Gastroesophageal sphincter (tissue), 4 donors: ENCODE measurements at regions not wholly inside any gene's neighbourhood (a gene's known extent, or its start where the extent isn't known, plus 50 kb on each side); places are given as distances from the start of the nearest gene placed in this dataset.

Experiments used
- ATAC-seq: fragments of 150-250 bp; one replicate; pipeline ENCODE4 v1.9.1; 2016; ENCODE audit warnings: mild to moderate bottlenecking, moderate library complexity
- H3K27ac ChIP-seq, 4 donors: fragments of 200-600 bp; sonication (generic) in 3 of 4; 1 replicate in 3 of 4; 2 replicates in 1 of 4; pipeline ENCODE4 v1.5.1; 2016 to 2019
- H3K27me3 ChIP-seq: fragments of 200-600 bp; sonication (generic); one replicate; pipeline ENCODE4 v1.5.1; 2019
- H3K36me3 ChIP-seq, 2 donors: fragments of 200-600 bp; sonication (generic); one replicate each; pipeline ENCODE4 v1.5.1; 2019; ENCODE audit warnings: control low read depth in 1 of 2
- H3K4me1 ChIP-seq, 3 donors: fragments of 200-600 bp; sonication (generic); 1 replicate in 2 of 3; 2 replicates in 1 of 3; pipeline ENCODE4 v1.5.1; 2016 to 2019; ENCODE audit warnings: control low read depth in 2 of 3
- H3K4me3 ChIP-seq, 2 donors: fragments of 200-600 bp; sonication (generic); one replicate each; pipeline ENCODE4 v1.5.1; 2019; ENCODE audit warnings: mild to moderate bottlenecking in 1 of 2, moderate library complexity in 1 of 2
- H3K9me3 ChIP-seq, 3 donors: fragments of 200-600 bp; sonication (generic); one replicate each; pipeline ENCODE4 v1.5.1; 2017 to 2019; ENCODE audit warnings: control low read depth in 2 of 3
- EP300 ChIP-seq: sonication (generic); formaldehyde crosslinking; IDR thresholded peaks from one replicate; pipeline ENCODE4 v1.6.1; 2017; ENCODE audit warnings: antibody characterized with exemption, mild to moderate bottlenecking
- POLR2A ChIP-seq, 2 donors: fragments of 450-650 bp; IDR thresholded peaks; one replicate each; pipeline ENCODE4 v1.6.1; 2017; ENCODE audit warnings: antibody characterized with exemption in 2 of 2, mild to moderate bottlenecking in 2 of 2, moderate library complexity in 1 of 2
- POLR2AphosphoS5 ChIP-seq: sonication (generic); formaldehyde crosslinking; IDR thresholded peaks from one replicate; pipeline ENCODE4 v1.6.1; 2017; ENCODE audit warnings: antibody characterized with exemption
- WGBS, 2 donors: methylation state at CpG; one replicate each; pipeline ENCODE4 v1.1.5; 2018; ENCODE audit warnings: low coverage in 1 of 2; 5-methylcytosine and 5-hydroxymethylcytosine counted together
- TF ChIP-seq, protein P1 (sequence below), 4 experiments: fragments of 200-600 bp in 2 of 4; fragments of 450-650 bp in 2 of 4; sonication (generic) in 1 of 4; IDR thresholded peaks; one replicate each; pipeline ENCODE4 v1.5.1; 2017 to 2019; ENCODE audit warnings: antibody characterized with exemption in 4 of 4, mild to moderate bottlenecking in 2 of 4, moderate library complexity in 2 of 4

DNA sequence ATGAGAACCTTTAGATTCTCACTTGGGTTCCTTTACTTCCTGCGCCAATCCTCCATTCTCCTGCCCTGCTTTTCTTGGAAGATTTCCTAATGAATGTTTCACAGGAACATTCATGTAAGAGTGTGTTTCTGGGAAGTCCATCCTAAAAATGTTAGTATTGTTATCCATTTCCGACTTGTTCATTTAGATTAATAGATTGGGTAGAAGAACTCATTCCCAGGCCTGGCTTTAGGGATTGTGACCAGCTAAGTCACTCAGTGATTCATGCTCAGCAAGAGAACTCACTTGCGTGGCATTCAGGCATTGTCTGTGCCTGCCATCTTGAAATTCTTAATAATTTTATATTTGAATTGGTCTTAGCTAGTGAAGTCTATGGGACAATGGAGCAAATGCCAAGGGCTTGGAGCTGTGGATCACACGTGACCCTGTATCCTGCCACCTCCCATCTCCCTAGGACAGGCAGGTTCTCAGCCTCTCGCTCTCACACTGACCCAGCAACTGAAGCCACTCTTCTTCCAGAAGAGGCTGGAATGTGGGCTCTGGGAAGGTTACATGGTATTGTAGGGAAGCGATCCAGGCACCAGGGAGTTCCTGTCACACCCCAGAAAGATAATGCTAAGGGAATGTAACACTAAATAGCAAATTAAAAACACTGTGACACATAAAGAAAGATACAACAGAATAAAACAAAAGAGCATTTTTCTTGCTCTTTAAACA lies 562.1 kb downstream of the TMA16 start:
- Histone ChIP-seq H3K4me3 (no peak overlapping the region), H3K9me3 (no peaks in the 10 kb centered on the region), H3K4me1 (no peaks in the 10 kb centered on the region), H3K27me3 (no peaks in the 10 kb centered on the region), H3K36me3 (no peaks in the 10 kb centered on the region), H3K27ac (no peak overlapping the region)
- no peak for ATAC-seq
- TF ChIP-seq POLR2AphosphoS5 = no peak
- TF ChIP-seq, protein P1, sequence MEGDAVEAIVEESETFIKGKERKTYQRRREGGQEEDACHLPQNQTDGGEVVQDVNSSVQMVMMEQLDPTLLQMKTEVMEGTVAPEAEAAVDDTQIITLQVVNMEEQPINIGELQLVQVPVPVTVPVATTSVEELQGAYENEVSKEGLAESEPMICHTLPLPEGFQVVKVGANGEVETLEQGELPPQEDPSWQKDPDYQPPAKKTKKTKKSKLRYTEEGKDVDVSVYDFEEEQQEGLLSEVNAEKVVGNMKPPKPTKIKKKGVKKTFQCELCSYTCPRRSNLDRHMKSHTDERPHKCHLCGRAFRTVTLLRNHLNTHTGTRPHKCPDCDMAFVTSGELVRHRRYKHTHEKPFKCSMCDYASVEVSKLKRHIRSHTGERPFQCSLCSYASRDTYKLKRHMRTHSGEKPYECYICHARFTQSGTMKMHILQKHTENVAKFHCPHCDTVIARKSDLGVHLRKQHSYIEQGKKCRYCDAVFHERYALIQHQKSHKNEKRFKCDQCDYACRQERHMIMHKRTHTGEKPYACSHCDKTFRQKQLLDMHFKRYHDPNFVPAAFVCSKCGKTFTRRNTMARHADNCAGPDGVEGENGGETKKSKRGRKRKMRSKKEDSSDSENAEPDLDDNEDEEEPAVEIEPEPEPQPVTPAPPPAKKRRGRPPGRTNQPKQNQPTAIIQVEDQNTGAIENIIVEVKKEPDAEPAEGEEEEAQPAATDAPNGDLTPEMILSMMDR (IDR thresholded peaks at IDR 0.05) = no peak
- no peak for TF ChIP-seq POLR2A (IDR thresholded peaks at IDR 0.05)
- no peak for TF ChIP-seq EP300
- 86 to 94% methylated on average over 5 of the region's 6 CpGs for WGBS, 2 donors

DNA sequence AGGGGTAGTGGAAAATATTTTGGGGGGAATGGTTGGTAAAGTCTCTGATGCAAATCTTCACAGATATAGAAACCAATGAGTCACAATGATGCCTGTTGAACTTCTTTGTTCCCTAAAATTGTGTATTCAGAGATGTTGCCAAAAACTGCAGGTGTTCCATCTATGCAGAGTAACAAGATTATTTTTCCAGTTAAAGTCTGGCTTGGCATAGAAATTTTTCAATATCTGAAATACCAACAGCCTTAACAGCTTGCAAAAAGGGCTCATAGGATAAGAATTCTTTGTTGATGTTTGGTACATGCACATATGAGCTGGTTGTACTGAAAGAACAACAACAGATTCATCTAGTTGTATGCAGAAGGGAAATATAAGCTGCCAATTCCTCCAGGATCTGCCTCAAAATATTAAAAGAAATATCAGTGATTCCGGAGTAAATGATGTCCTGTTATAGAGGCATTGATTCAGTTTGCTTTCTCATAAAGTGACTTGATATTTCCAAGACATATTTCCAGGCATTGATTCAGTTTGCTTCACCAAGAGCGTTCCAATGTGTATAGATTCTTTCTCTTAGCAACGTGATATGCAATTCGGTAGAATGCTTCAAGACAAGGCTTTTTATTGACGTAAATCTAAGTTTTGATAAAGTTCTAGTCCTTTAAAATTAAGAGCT lies 564.4 kb downstream of the TMA16 start:
- no peak for ATAC-seq
- Histone ChIP-seq H3K4me1 (no peaks in the 10 kb centered on the region), H3K36me3 (no peaks in the 10 kb centered on the region), H3K27me3 (no peaks in the 10 kb centered on the region), H3K4me3 (no peak overlapping the region), H3K27ac (no peak overlapping the region), H3K9me3 (no peaks in the 10 kb centered on the region)
- 81 to 83% methylated on average over 5 of the region's 5 CpGs for WGBS, 2 donors
- no peak for TF ChIP-seq POLR2A (IDR thresholded peaks at IDR 0.05)
- no peak for TF ChIP-seq EP300
- TF ChIP-seq, protein P1 (IDR thresholded peaks at IDR 0.05) = no peak
- no peak for TF ChIP-seq POLR2AphosphoS5

DNA sequence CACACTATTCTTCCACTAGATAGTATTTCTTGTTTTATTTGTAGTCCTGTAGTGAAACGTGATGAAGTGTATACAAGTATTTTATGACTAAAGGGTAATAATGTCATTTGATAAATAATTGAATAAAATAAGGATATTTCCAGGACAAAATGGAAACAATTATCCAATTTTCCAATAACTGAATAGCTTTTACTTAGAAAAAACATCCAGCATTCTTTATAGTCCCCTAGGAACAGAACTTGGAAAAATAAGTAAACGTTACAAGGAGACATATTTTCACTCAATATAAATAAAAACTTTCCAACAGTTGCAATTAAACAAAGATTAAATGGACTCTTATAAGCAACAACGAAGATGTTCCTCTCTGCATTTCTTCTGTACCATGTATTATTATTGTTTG lies 566.0 kb downstream of the TMA16 start:
- Histone ChIP-seq H3K27ac (no peak overlapping the region), H3K9me3 (no peaks in the 10 kb centered on the region), H3K27me3 (no peaks in the 10 kb centered on the region), H3K36me3 (no peaks in the 10 kb centered on the region), H3K4me1 (no peaks in the 10 kb centered on the region), H3K4me3 (no peak overlapping the region)
- 58 to 64% methylated on average over 3 of the region's 3 CpGs for WGBS, 2 donors
- ATAC-seq = no peak
- TF ChIP-seq EP300 = no peak
- TF ChIP-seq POLR2AphosphoS5 = no peak
- TF ChIP-seq POLR2A (IDR thresholded peaks at IDR 0.05) = no peak
- TF ChIP-seq, protein P1 (IDR thresholded peaks at IDR 0.05) = no peak

DNA sequence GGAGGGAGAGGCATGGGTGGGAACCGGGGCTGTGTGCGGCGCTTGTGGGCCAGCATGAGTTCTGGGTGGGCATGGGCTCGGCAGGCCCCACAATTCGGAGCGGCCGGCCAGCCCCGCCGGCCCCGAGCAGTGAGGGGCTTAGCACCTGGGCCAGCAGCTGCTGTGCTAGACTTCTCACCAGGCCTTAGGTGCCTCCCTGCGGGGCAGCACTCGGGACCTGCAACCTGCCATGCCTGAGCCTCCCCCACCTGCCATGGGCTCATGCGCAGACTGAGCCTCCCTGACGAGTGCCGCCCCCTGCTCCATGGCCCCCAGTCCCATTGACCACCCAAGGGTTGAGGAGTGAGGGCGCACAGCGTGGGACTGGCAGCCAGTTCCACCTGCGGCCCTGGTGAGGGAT lies 573.9 kb downstream of the TMA16 start:
- TF ChIP-seq, protein P1 (IDR thresholded peaks at IDR 0.05) = no peak
- TF ChIP-seq EP300 (no peak), POLR2AphosphoS5 (no peak), POLR2A (IDR thresholded peaks at IDR 0.05) (no peak)
- Histone ChIP-seq H3K36me3 (no peaks in the 10 kb centered on the region), H3K27ac (no peak overlapping the region), H3K9me3 (peaks cover 0 to 17% (median 0%) of the 10 kb centered on the region in 3 donors), H3K4me3 (no peak overlapping the region), H3K27me3 (no peaks in the 10 kb centered on the region), H3K4me1 (no peaks in the 10 kb centered on the region)
- no CpG with 5 or more reads among the region's 18 CpGs for WGBS, 2 donors
- no peak for ATAC-seq

DNA sequence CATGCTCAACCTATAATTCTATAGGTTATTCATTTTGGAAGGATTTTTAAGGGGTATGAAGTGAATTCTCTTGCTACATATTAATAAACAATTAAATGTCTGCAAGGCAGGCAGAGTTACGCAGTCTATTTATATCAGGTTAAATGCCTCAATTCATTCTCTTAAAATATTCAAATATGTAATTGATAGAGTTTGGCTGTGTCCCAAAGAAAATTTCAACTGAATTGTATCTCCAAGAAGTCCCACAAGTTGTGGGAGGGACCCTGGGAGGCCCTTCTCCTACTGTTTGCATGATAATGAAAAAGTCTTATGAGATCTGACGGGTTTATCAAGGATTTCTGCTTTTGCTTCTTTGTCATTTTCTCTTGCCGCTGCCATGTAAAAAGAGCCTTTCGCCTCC lies 576.1 kb downstream of the TMA16 start:
- Histone ChIP-seq H3K27me3 (no peaks in the 10 kb centered on the region), H3K4me3 (no peak overlapping the region), H3K4me1 (no peaks in the 10 kb centered on the region), H3K36me3 (no peaks in the 10 kb centered on the region), H3K9me3 (peaks cover 0 to 17% (median 0%) of the 10 kb centered on the region in 3 donors), H3K27ac (no peak overlapping the region)
- TF ChIP-seq EP300 (no peak), POLR2A (IDR thresholded peaks at IDR 0.05) (no peak), POLR2AphosphoS5 (no peak)
- TF ChIP-seq, protein P1 (IDR thresholded peaks at IDR 0.05) = no peak
- no peak for ATAC-seq
- 66 to 72% methylated on average over 4 of the region's 4 CpGs for WGBS, 2 donors
